Heart left ventricle (tissue), 16 donors: ENCODE measurements at regions not wholly inside any gene's neighbourhood (a gene's known extent, or its start where the extent isn't known, plus 50 kb on each side); places are given as distances from the start of the nearest gene placed in this dataset.

ENCODE experiments used
- ATAC-seq, 4 donors: fragments of 200-7000 bp; cut with Tn5 transposase; one replicate each; pipeline ENCODE4 v1.9.1; 2020 to 2022; ENCODE audit warnings: moderate library complexity in 4 of 4, mild to moderate bottlenecking in 3 of 4, moderate number of reproducible peaks in 1 of 4
- DNase-seq, 5 donors: peaks; one replicate each; pipeline ENCODE4 v3.0.0-alpha.2; 2020
- H3K27ac ChIP-seq, 12 donors: fragments of 200-600 bp; sonication (generic) in 4 of 12; one replicate each; pipeline versions ENCODE4 v1.5.0 to v1.8.0; 2016 to 2022; ENCODE audit warnings: mild to moderate bottlenecking in 2 of 12
- H3K27me3 ChIP-seq, 9 donors: fragments of 200-600 bp; sonication (generic) in 2 of 9; one replicate each; pipeline versions ENCODE4 v1.5.1 to v1.8.0; 2016 to 2022; ENCODE audit warnings: mild to moderate bottlenecking in 3 of 9
- H3K36me3 ChIP-seq, 9 donors: fragments of 200-600 bp; sonication (generic) in 2 of 9; one replicate each; pipeline versions ENCODE4 v1.5.0 to v1.8.0; 2018 to 2022; ENCODE audit warnings: mild to moderate bottlenecking in 2 of 9
- H3K4me1 ChIP-seq, 12 donors: fragments of 200-600 bp; sonication (generic) in 4 of 12; one replicate each; pipeline versions ENCODE4 v1.5.0 to v1.8.0; 2016 to 2022; ENCODE audit warnings: mild to moderate bottlenecking in 3 of 12
- H3K4me3 ChIP-seq, 12 donors: fragments of 200-600 bp; sonication (generic) in 4 of 12; one replicate each; pipeline versions ENCODE4 v1.5.0 to v1.8.0; 2017 to 2022; ENCODE audit warnings: mild to moderate bottlenecking in 9 of 12, moderate library complexity in 4 of 12
- H3K9me3 ChIP-seq, 12 donors: fragments of 200-600 bp; sonication (generic) in 4 of 12; one replicate each; pipeline versions ENCODE4 v1.5.0 to v1.8.0; 2016 to 2022; ENCODE audit warnings: mild to moderate bottlenecking in 1 of 12
- CTCF ChIP-seq, 12 donors: fragments of 200-600 bp; sonication (generic) in 4 of 12; IDR thresholded peaks; one replicate each; pipeline versions ENCODE4 v1.5.0 to v1.8.0; 2018 to 2022; ENCODE audit warnings: antibody characterized with exemption in 12 of 12, mild to moderate bottlenecking in 5 of 12
- POLR2A ChIP-seq, 2 donors: fragments of 450-650 bp; IDR thresholded peaks; one replicate each; pipeline ENCODE4 v1.6.1; 2017; ENCODE audit warnings: antibody characterized with exemption in 2 of 2, mild to moderate bottlenecking in 2 of 2, moderate library complexity in 2 of 2
- WGBS, 4 donors: extraction: QIAGEN DNeasy Blood & Tissue Kit in 2 of 4; methylation state at CpG; one replicate each; pipeline versions ENCODE4 v1.1.5 to v1.1.7; 2013 to 2018; 5-methylcytosine and 5-hydroxymethylcytosine counted together
- intact Hi-C, 10 donors: fragments of 100-400 bp; cut with DNase I; formaldehyde crosslinking; loops; one replicate each; pipeline versions ENCODE4 v1.11.1 to v1.14.2; 2022
- donor health status: ischemic (EF 13 %, LVEDD 7.1; RV severe dilation, severe dysfunction).
- donor health status: healthy with polysubstance abuse.
- donor health status: DM: no; HTN: yes; CAD: no.
- donor health status: DM: no; HTN: no; CAD: no.
- donor health status: ischemic (EF 25% LVEDD 6.9; RV normal size, moderate dysfunction).
- donor health status: ischemic (EF 25% LVEDD 5.7; RV mildly dilated, moderate dysfunction).
- donor health status: healthy.
- donor health status: DM: yes; HTN: yes; CAD: no.
- donor health status: ischemic (EF 35%, LVEDD 5.7; RV mildly dilated, moderate dysfunction).
- donor health status: nonischemic (EF 11% LVEDD 7.7; RV severe dilation, severe dysfunction).
- donor health status: DM: yes; HTN: yes; CAD: no.
- donor health status: PGD.
- donor health status: ischemic (EF 29% LVEDD 5.4; RV normal size, mild dysfunction).
- donor health status: nonischemic (EF 23%, LVEDD 6.1; RV moderate dilation, normal function).

DNA sequence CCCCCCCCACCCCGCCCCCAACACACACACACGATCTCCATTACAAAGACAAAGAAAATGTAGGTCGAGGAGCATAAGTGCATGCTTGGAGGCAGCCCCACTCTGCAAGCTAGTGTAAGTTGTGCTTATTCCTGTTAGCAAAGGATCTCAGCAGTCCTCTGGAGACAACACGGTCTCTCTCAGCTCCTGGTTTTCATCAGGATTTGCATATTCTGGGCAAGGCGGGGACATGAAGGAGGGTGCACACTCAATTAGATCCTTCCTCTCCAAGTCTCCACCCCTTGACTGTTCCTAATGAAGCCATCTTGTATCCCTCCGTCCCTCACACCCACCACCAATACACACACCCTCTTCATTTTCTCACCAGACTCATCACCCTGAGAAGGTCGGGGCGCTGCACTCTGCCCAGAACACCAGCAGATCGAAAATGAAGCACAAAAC is 63.8 kb downstream of the MRPL46 start:
- ATAC-seq (no peak), DNase-seq (no peak)
- Histone ChIP-seq H3K4me1 (peaks cover 0 to 28% (median 8%) of the 10 kb centered on the region in 12 donors), H3K36me3 (no peaks in the 10 kb centered on the region), H3K27me3 (no peaks in the 10 kb centered on the region), H3K9me3 (peaks cover 0 to 3% (median 0%) of the 10 kb centered on the region in 12 donors), H3K27ac (no peak overlapping the region), H3K4me3 (no peak overlapping the region)
- TF ChIP-seq CTCF (IDR thresholded peaks at IDR 0.05), result no peak
- TF ChIP-seq POLR2A (IDR thresholded peaks at IDR 0.05), result no peak
- intact Hi-C loops, result no loop called here
- WGBS, 4 donors, result 61 to 66% (median 64%) methylated on average over 9 of the region's 9 CpGs

GRCh38 chr15:88401996-88402656 is 65.1 kb downstream of the MRPL46 start:
- no peaks in the 10 kb centered on the region for H3K36me3 ChIP-seq
- DNase-seq, result peak; percentile 57 to 87 (median 71)
- peaks cover 0 to 28% (median 8%) of the 10 kb centered on the region in 12 donors for H3K4me1 ChIP-seq
- H3K27me3 ChIP-seq, result no peaks in the 10 kb centered on the region
- peaks cover 0 to 3% (median 0%) of the 10 kb centered on the region in 12 donors for H3K9me3 ChIP-seq
- intact Hi-C loops, result no loop called here
- WGBS, 4 donors, result 7 to 18% (median 15%) methylated on average over 10 of the region's 10 CpGs
- H3K27ac ChIP-seq, result peak overlapping the region in 11 of 12 donors; percentile 38 to 85 (median 74)
- TF ChIP-seq CTCF (IDR thresholded peaks at IDR 0.05) (no peak), POLR2A (IDR thresholded peaks at IDR 0.05) (no peak)
- H3K4me3 ChIP-seq, result peak overlapping the region in 1 of 12 donors; percentile 5
- peak; percentile 75 to 90 (median 84) for ATAC-seq

- Histone ChIP-seq H3K27me3 (no peaks in the 10 kb centered on the region), H3K36me3 (no peaks in the 10 kb centered on the region), H3K9me3 (peaks cover 0 to 3% (median 0%) of the 10 kb centered on the region in 12 donors), H3K27ac (peak overlapping the region in 11 of 12 donors; percentile 38 to 85 (median 74)), H3K4me3 (peak overlapping the region in 1 of 12 donors; percentile 5), H3K4me1 (peaks cover 0 to 28% (median 8%) of the 10 kb centered on the region in 12 donors)
- intact Hi-C loops, result no loop called here
- DNase-seq (peak in 3 of 5 donors; percentile 11 to 68 (median 34)), ATAC-seq (peak; percentile 71 to 84 (median 78))
- WGBS, 4 donors, result 27 to 32% (median 28%) methylated on average over 13 of the region's 13 CpGs
- TF ChIP-seq CTCF (IDR thresholded peaks at IDR 0.05) (no peak), POLR2A (IDR thresholded peaks at IDR 0.05) (no peak)
Measured at GRCh38 chr15:88401251-88401995, 65.8 kb downstream of the MRPL46 start.

DNA sequence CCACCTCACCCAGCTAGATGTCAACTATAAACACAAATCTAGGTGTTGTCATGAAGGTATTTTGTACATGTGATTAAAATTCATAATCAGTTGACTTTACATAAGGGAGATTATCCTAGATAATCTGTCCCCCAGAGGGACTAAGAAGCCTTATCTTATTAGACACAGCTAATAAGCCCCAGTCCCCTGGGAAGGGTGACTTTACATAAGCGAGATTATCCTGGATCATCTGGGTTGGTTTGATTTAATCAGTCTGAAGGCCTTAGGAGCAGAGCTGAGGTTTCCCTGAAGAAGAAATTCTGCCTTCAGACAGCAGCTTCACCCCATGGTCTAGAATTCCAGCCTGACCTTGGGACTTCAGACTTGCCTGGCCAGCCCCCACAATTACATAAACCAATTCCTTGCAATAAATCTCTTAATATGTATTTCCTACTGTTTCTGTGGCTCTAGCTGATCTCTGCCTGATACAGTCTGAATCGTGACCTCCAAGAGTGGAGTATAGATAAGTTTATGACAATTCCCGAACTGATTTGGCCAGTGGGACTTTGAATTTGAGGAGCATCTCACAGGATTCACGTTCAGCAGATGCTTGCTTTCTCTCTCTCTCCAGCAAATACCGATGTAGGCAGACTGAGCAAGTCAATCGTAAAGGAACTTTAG is 66.5 kb downstream of the MRPL46 start:
- H3K9me3 ChIP-seq, result peaks cover 0 to 3% (median 0%) of the 10 kb centered on the region in 12 donors
- intact Hi-C loops, result no loop called here
- peak overlapping the region in 9 of 12 donors; percentile 36 to 85 (median 68) for H3K27ac ChIP-seq
- H3K4me3 ChIP-seq, result no peak overlapping the region
- H3K4me1 ChIP-seq, result peaks cover 0 to 28% (median 8%) of the 10 kb centered on the region in 12 donors
- WGBS, 4 donors, result 27 to 51% (median 44%) methylated on average over 6 of the region's 6 CpGs
- no peak for DNase-seq
- H3K27me3 ChIP-seq, result no peaks in the 10 kb centered on the region
- no peak for ATAC-seq
- TF ChIP-seq CTCF (IDR thresholded peaks at IDR 0.05) (no peak), POLR2A (IDR thresholded peaks at IDR 0.05) (no peak)
- H3K36me3 ChIP-seq, result no peaks in the 10 kb centered on the region
